NCI-H2081 treated with DMSO at 0.1 percent for 48 hours (cell line): ENCODE measurements at regions not wholly inside any gene's neighbourhood (a gene's known extent, or its start where the extent isn't known, plus 50 kb on each side); places are given as distances from the start of the nearest gene placed in this dataset.
"Not testable (repeated sequence)": the region's sequence is repeated elsewhere in the genome, so short reads cannot be mapped to it uniquely, and the experiment has no call there.

Source experiments
- DNase-seq: peaks from one replicate; lab custom pipeline; 2025; lab: John Stamatoyannopoulos, UW

DNA sequence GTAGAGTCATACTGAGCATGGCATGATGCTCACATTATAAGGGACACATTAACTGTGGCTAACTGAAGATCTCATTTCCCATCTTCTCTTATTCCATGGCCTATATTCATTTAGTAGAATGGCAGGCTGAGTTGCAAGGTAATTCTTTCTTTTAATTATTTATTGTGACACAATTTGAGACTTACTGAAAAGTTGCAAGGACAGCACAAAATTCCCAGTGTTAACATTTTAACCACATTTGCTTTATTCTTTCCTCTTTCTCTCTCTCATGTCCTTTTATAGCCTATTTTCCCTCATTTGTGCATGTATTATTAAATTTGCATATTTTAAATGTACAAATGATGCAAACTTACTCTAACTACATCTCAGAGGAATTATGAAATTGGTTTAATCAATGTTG lies 366.1 kb upstream of the RPS23 start:
- DNase-seq: no peak

DNA sequence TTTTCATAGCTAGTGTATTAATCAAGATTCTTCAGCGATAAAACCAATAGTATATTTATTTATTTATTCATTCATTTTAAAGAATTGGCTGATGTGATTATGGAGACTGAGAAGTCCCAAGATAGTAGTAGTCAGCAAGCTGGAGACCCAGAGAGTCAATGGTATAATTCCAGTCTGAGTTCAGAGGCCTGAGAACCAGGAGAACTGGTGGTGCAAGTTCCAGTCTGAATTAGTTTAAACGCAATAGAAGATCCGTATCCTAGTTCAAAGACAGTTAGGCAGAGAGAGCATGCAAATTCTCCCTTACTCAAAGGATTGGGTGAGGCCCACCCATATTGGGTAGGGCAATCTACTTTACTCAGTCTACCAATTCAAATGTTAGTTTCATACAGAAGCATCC lies 364.2 kb upstream of the RPS23 start:
- no peak for DNase-seq

DNA sequence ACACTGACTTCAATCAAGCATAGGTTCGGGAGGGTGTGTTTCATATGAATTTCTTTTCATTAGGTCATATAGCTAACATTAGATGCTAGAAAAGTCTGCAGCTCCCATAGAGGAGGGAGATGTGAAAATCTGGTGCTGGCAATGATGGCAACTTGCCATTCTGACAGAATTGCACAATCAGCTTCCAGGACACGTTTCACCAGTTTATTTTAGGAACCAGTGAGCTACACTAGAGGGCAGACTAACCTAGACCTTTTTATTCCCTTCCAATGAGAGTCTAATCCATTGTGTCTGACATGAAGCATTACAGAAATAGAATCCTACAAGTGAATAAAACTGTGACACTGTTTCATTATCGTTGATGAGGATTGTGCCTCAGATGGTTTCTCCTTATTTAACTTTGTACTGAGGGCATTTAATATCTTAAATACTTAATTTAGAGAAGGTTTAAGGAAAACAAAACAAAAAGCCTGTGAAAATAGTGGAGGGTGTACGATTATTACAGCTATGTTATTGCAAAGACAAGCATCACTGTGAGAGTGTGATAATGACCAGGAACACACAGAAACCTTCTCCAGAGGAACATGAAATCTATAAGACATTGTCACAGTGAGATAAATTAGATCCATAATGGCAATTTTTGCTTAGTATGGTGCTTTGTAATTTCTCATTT lies 363.3 kb upstream of the RPS23 start:
- DNase-seq: peak; percentile 35

DNA sequence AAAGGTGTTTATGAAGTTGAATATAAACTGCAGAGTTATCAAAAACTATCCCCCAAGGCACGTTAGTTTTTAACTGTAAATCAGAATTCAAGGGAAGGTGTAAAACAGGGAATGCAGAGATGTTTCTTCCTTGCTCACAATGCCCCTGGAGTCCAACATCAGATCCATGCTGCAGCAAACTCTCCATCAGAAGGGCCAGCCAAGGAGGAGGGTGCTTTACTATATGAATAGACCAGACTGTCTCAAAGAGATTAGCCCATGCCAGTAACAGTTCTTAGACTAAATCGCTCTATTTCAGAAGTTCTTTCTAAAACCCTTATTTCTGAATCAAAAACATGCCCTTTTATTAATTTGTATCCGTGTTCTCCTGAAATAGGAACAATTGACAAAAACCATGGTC lies 362.8 kb upstream of the RPS23 start:
- no peak for DNase-seq

DNA sequence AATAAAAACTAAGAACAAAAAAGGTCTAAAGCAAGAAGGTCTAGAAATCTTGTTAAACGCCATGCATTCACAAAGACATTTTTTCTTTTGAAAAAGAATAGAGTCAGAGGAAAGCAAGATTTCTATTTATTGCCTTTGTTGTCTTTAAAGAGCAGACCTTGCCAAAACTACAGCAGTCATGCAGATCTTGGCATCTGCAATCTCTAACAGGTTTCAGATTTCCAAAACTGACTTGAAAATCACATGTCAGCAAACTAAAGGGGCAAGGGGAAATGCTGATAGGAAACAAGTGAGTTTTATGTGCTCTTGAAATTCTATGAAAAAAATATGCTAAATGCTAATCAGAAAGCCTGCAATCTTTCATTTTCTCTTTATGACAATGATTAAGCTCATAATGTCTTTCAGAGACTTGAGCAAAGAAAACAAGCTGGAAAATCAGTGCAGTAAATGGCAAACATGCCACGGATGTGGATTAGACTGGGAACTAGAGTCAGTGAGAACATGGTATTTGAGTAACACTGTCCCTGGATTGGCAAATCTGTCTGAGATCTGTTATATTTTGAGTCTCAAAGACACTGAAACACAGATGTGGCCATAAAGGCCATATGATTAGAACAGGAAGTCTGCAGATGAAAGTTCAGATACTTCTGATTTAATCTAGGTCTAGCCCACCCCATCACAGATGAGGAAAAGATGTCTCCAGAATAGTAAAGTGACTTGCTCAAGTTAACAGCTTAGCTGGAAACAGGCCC lies 361.4 kb upstream of the RPS23 start:
- no peak for DNase-seq

DNA sequence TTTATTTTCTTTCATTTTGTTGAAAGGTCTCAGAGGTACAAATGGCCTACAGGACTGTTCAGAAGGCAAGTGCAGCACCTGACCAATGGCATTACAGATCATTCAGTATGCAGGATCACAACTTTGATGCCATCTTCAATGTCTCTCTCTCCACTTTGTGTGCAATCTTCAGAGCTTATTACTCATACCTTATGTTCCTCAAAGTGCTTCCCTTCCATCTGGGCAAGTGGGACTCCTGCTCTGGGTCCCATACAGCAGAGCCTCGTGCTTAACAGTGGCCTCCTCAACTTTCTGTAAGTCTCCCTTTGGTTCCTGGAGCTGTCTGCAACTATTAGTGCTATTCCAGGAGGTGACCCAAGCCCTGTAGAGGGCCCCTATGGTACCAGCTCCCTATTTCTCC lies 358.4 kb upstream of the RPS23 start:
- DNase-seq: no peak

DNA sequence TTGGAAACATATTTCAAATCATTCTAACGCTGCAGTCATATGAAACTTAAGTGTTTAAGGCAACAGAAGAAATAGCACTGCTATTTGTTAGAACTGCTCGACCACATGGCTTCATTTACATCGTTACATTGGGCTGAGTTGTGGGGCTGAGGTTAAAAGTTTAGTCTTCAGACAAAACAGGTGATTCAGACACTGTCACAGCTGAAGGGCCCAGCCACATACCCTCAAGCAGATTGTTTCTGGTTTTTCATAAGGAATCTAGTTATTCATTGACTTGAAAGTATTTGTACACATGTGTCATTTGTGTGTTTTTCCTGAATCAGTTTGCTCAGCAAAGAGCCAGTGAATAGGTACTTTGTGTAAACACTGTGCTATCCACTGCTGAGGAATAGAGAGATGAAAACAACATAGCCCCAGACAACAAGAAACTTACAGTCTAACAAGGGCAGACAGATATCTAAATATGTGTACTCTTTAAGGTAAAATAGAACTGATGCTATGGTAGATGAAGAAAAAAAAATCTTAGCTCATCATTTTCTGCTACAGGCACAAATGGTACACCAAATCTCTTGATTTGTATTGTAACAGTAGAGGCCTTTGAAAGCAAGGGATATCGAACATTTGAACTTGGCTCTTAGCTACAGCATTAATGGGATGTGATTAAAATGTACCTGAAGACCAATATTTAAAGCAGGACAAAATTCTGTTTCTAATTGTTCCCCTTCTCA lies 357.6 kb upstream of the RPS23 start:
- DNase-seq: no peak

DNA sequence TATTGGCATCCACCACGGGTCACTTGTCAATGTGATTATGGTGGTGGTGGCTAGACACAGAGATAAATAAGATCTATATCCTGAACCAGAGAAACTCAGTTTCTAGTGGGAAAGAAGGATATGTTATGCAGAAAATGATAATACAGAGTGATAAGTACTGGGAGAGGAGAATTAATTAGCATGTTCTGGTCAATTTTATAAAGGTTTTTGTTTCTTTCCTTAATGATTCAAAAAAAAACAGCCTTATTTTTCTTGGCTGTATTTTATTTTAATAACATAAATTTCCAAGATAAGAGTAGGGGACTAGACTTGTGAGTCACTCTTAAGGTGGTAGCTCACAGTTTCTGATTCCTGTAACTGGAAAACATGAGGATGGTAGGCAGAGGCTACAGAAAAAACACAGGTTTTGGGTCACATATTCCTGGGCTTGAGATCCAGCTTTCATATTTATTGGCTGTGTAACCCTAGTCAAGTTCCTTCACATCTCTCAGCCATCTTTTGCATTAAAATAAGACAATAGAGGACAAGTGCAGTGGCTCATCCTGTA lies 350.3 kb upstream of the RPS23 start:
- no peak for DNase-seq

DNA sequence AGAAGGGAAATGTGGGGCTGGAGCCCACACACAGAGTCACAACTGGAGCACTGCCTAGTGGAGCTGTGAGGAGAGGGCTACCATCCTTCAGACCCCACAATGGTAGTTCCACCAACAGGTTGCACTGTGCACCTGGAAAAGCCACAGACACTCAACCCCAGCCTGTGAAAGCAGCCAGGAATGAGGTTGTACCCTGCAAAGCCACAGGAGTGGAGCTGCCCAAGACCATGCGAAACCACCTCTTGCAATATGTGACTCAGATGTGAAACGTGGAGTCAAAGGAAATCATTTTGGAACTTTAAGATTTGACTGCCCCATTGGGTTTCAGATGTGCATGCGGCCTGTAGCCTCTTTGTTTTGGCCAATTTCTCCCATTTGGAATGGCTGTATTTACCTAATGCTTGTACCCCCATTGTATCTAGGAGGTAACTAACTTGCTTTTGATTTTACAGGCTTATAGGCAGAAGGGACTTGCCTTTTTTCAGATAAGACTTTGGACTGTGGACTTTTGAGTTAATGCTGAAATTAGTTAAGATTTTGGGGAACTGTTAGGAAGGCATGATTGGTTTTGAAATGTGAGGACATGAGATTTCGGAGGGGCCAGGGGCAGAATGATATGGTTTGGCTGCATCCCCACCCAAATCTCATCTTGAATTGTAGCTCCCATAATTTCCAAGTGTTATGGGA lies 348.9 kb upstream of the RPS23 start:
- DNase-seq: not testable (repeated sequence)

DNA sequence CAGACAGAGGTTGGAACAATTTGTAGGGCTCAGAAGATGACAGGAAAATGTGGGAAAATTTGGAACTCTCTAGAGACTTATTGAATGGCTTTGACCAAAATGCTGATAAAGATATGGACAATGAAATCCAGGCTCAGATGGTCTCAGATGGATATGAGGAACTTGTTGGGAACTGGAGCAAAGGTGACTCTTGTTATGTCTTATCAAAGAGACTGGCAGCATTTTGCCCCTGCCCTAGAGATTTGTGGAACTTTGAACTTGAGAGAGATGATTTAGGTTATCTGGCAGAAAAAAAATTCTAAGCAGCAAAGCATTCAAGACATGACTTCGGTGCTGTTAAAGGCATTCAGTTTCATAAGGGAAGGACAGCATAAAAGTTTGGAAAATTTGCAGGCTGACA lies 347.9 kb upstream of the RPS23 start:
- not testable (repeated sequence) for DNase-seq

DNA sequence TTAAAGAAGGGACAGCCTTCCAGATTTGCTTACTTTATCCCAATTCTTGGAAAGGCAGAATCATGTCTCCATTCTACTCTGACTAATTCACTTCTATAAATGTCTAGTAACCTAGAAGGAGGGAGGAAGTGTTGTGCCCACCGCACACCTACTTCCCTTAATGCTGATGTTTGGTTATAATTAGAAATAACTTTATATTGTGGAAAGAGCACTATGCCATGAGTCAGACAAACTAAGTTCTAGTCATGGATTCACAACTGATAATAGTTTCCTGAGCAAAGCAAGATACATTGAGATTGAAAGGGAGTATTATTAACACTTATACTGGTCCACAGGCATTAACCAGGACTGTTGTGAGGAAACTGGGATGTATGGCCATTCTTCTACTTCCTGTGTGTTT lies 345.9 kb upstream of the RPS23 start:
- DNase-seq: no peak

DNA sequence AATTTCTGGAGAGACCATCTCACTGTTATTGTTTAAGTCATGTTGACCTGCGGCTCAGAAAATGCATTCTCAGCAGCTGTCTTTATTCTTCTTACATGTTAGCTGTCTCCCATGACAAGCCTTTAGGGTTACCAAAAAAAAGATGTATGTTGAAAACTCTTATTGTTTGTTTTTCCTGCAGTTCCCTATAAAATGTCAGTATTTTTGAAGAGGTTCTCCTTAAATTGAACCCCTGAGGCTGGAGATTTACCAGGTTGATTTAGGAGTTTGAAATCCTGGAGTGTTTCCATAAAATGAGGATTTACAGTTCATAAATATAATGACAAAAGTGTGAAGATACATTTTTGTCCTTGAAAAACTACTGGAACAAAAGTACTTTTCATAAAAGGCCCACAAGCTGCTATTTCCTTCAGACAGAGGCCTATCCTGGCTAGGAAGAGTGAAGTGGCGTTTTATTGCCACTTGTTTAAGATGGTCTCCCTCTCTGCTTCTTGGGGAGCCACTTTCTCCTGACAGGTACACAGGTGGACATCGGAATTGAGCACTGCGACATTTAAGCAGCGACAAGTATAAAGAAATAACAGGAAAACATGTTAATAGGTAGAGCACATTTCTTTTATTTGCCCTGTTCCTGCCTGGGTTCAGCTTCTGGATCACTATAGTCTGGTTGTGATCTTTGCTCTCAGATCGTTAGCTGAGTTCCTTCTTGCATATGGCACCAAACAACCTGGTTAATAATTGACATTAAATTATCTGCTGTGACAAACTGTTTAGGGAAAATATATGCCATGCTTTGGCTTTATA lies 344.8 kb upstream of the RPS23 start:
- DNase-seq: no peak

DNA sequence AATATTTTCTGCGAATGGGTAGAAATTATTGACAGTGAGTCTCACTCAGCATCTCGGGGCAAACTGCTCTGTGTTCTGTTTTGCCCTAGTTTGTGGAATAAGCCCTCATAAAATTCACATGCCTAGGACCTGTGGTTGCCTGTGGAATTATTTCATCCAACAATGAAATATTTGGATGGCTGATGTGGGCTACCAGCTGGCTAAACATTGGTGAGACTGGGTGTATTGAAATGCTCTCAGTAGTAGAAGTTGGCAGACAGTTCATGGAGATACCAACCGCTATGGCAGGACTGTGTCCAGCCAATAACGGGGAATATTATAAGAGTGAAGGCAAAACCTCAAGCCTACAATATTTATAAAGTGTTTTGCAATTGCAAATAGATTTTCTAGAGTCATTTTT lies 344.1 kb upstream of the RPS23 start:
- no peak for DNase-seq

DNA sequence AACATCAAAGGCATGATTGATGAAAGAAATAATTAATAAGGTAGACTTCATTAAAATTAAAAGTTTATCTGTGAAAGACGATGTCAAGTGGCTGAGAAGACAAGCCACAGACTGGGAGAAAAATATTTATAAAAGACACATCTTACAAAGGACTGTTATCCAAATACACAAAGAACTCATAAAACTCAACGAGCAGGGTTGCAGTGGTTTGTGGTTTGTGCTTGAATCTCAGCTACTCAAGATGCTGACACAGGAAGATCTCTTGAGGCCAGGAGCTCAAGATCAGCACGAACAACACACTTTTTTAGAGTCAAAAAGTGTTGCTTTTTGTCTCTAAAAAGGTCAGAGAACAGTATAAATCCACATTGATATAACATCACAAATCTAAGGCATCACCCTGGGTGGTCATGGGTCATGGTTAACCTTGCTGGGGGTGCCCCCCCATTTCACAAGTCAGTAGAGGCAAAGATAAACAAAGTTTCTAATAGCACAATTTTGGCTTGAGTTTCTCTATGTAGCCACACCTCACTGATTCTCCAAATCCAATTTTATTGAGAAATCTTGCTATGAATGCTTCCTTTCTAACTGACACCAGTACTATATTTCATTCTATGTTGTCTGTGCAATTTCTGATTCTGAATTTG lies 342.9 kb upstream of the RPS23 start:
- DNase-seq: no peak

DNA sequence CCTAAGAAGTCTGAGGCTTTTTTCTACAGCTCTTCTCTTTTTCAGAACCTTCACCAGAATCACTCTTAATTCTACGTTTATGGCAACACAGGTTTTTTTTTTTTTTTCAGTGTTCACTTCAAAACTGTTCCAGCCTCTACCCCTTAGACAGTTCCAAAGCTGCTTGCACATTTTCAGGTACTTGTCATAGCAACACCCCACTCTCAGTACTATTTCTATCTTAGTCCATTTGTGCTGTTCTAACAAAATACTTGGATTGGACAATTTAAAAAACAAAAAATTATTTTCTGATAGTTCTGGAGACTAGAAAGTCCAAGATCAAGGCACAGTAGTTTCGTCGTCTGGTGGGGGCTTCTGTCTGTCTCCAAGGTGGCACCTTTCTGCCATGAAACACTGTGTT lies 340.9 kb upstream of the RPS23 start:
- no peak for DNase-seq

DNA sequence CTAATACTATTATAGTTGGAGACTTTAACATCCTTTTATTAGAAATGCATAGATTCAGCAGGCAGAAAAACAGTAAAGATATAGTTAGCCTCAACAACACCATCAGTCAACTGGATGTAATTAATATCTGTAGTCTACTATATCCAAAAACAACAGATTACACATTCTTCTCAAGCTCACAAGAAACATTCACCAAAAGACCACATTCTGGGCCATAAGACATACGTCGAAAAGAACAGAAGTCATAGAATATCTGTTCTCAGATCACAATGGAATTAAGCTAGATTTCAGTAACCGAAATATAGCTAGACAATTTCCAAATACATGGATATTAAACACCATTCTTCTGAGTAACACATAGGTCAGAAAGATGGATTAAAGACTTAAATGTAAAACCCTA lies 336.6 kb upstream of the RPS23 start:
- no peak for DNase-seq

DNA sequence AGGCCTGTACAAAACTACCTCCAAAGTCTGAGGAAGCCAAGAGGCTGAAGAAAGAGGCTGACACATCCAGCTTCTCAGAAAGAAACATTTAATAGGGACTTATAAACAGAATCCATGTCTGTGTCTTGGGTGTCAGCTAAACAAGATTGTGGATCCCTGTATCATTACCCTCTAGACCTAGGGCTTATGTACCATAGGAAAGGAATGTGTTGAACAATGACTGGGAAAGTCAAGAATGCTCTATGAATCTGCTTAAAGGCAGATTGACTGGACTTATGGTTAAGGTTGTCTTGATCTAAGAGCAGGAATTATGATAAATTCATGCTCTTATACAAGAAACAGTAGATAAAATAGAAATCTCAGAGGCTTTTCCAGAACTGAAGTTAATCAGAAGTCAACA lies 335.7 kb upstream of the RPS23 start:
- DNase-seq: no peak

DNA sequence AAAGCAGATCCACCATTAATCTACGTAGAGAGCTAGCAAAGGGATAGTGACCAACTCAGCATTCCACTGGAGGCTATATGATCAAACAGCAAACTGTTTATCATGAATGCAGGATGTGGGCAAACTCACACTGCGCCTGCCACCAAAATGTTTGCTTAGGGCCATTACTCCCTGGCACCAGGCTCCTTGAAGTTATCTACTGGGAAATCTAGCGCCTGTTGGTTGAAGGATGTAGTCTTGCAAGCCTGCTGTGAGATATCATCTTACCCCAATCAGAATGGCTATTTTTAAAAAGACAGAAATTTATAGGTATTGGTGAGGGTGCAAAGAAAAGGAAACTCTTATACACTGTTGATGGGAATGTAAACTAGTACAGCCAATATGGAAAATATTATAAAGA lies 332.5 kb upstream of the RPS23 start:
- DNase-seq: no peak

DNA sequence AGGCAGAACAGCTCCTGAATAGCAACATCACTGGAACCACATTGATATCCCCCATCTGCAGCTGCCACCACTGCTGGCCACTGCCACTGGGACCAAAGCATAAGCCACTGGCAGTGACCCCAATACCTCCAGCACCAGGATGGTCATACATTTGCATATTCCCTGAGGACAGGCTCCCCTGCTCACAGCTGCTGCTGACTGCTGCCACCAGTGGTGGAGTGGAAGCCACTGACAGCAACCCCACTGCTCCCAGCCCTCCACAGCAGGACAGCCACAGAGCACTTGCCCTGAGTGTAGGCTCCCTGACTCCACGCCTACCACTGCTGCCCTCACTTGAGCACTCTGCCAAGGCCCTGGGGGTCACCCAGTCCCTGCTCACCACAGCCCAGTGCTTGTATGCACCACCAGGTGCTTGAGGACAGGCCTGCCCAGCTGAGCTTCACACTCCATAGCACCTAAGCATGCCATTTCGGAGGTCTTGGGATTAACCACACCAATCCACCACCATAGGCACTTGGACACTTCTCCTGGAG lies 327.4 kb upstream of the RPS23 start:
- no peak for DNase-seq
